T-cell (primary cell): ENCODE measurements at regions not wholly inside any gene's neighbourhood (a gene's known extent, or its start where the extent isn't known, plus 50 kb on each side); places are given as distances from the start of the nearest gene placed in this dataset.

Source experiments
- ATAC-seq, 4 experiments: fragments of 200-7000 bp in 3 of 4; fragments of 150-1000 bp in 1 of 4; cut with Tn5 transposase; replicated peaks in 1 of 4; 1 replicate in 3 of 4; 2 replicates in 1 of 4; pipeline ENCODE4 v1.10.0; 2021; ENCODE audit warnings: moderate library complexity in 3 of 4, mild to moderate bottlenecking in 2 of 4, moderate number of reproducible peaks in 1 of 4
- CTCF ChIA-PET, 2 donors: fragments of 300-600 bp; sonication (Branson Sonifier 250); formaldehyde crosslinking; loops; one replicate each; lab custom pipeline; 2022; ENCODE audit warnings: antibody characterized with exemption in 2 of 2; lab: Charles Lee
- POLR2A ChIA-PET, 2 donors: fragments of 300-600 bp; sonication (Branson Sonifier 250); formaldehyde crosslinking; loops; one replicate each; lab custom pipeline; 2022; ENCODE audit warnings: antibody characterized with exemption in 2 of 2; lab: Charles Lee
- DNase-seq, 35 experiments: peaks; one replicate each; pipeline versions ENCODE4 v3.0.0 to v3.0.0-alpha.2; 2013 to 2023
- H3K27ac ChIP-seq: one replicate; pipeline ENCODE4 v1.5.1; 2013; ENCODE audit warnings: low read length
- H3K27me3 ChIP-seq, 2 experiments: replicated peaks in 1 of 2; 1 replicate in 1 of 2; 2 replicates in 1 of 2; pipeline versions ENCODE4 v1.6.1 to v1.7.0; 2013; ENCODE audit warnings: low read length in 1 of 2, mixed read lengths in 1 of 2; ENCODE audit not compliant: control insufficient read depth in 2 of 2, insufficient read depth in 2 of 2; ENCODE audit errors: extremely low read depth in 1 of 2
- H3K36me3 ChIP-seq, 2 donors: 1 replicate in 1 of 2; 2 replicates in 1 of 2; pipeline versions ENCODE4 v1.6.1 to v1.7.0; 2013; ENCODE audit warnings: low read length in 1 of 2; ENCODE audit not compliant: control insufficient read depth in 2 of 2, insufficient read depth in 1 of 2; ENCODE audit errors: extremely low read depth in 1 of 2
- H3K4me1 ChIP-seq, 2 experiments: 1 replicate in 1 of 2; 2 replicates in 1 of 2; pipeline versions ENCODE4 v1.6.1 to v1.7.0; 2013; ENCODE audit warnings: low read length in 2 of 2, mixed read lengths in 1 of 2; ENCODE audit not compliant: insufficient read depth in 2 of 2, control insufficient read depth in 1 of 2; ENCODE audit errors: extremely low read depth in 1 of 2
- H3K4me3 ChIP-seq, 2 donors: 1 replicate in 1 of 2; 2 replicates in 1 of 2; pipeline versions ENCODE4 v1.5.1 to v1.7.0; 2013; ENCODE audit warnings: mild to moderate bottlenecking in 2 of 2, low read length in 1 of 2, moderate library complexity in 1 of 2; ENCODE audit not compliant: control insufficient read depth in 1 of 2; ENCODE audit errors: extremely low read depth in 1 of 2
- H3K9me3 ChIP-seq: 2 replicates; pipeline ENCODE4 v1.7.0; 2013
- H3K27ac Mint-ChIP-seq, 2 donors: one replicate each; pipeline ENCODE4 v1.8.0; 2020 to 2021; ENCODE audit warnings: mild to moderate bottlenecking in 2 of 2, mixed read lengths in 2 of 2
- H3K27me3 Mint-ChIP-seq, 2 donors: one replicate each; pipeline ENCODE4 v1.8.0; 2021 to 2022; ENCODE audit warnings: mixed read lengths in 2 of 2
- H3K36me3 Mint-ChIP-seq: one replicate; pipeline ENCODE4 v1.8.0; 2021; ENCODE audit warnings: mixed read lengths
- H3K4me1 Mint-ChIP-seq, 3 donors: one replicate each; pipeline ENCODE4 v1.8.0; 2020 to 2022; ENCODE audit warnings: mixed read lengths in 3 of 3, mild to moderate bottlenecking in 1 of 3
- H3K4me3 Mint-ChIP-seq, 3 donors: one replicate each; pipeline ENCODE4 v1.8.0; 2020 to 2022; ENCODE audit warnings: mild to moderate bottlenecking in 3 of 3, mixed read lengths in 3 of 3, moderate library complexity in 3 of 3
- H3K9me3 Mint-ChIP-seq, 3 donors: one replicate each; pipeline ENCODE4 v1.8.0; 2020 to 2022; ENCODE audit warnings: mixed read lengths in 3 of 3
- whole genome bisulfite sequencing: methylation state at CpG from one replicate; pipeline ENCODE4 v1.1.5; 2013; ENCODE audit warnings: missing lambda C conversion rate; ENCODE audit not compliant: insufficient coverage; 5-methylcytosine and 5-hydroxymethylcytosine counted together

DNA sequence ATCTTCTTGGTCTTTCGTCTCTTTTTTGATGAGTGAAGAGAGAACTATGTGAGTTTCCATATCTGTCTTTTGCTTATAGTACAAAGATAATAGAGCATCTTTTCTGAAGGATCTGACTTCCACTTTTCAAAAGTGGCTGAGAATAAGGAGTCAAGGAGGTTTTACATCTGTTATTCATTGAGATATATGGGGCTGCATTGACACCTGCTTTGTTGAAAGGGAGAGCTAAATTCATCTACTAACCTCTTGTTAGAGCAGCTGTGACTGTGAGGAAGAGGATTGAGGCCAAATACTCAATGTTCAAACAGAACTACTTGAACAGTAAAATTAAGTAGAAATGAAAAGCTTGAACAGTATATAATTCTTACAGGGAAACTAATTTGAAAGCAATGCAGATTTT is 130.2 kb upstream of the ATP2B1 start:
- peaks cover 0 to 10% (median 8%) of the 10 kb centered on the region in 3 donors for H3K4me1 Mint-ChIP-seq
- ATAC-seq = no peak
- Histone ChIP-seq H3K27me3 (no peaks in the 10 kb centered on the region), H3K4me1 (peaks cover 0 to 8% of the 10 kb centered on the region in 2 experiments), H3K27ac (no peak overlapping the region), H3K9me3 (no peaks in the 10 kb centered on the region), H3K4me3 (no peak overlapping the region), H3K36me3 (no peaks in the 10 kb centered on the region)
- H3K27ac Mint-ChIP-seq = no peak overlapping the region
- H3K4me3 Mint-ChIP-seq = no peak overlapping the region
- DNase-seq = no peak
- no peaks in the 10 kb centered on the region for H3K9me3 Mint-ChIP-seq
- H3K27me3 Mint-ChIP-seq = no peaks in the 10 kb centered on the region
- H3K36me3 Mint-ChIP-seq = no peaks in the 10 kb centered on the region
- ChIA-PET POLR2A (interaction anchor here in 1 of 2 donors (0.7 to 1.5 kb wide), 2 partner anchors 25 to 1800 kb away, joined by 3 to 4 read pairs; no protein-coding TSS in a partner anchor), CTCF (interaction anchor here in 1 of 2 donors (0.5 kb wide), 1 partner anchor 167 kb away, joined by 3 read pairs; no protein-coding TSS in a partner anchor)
- WGBS = no CpG with 5 or more reads among the region's 1 CpG

DNA sequence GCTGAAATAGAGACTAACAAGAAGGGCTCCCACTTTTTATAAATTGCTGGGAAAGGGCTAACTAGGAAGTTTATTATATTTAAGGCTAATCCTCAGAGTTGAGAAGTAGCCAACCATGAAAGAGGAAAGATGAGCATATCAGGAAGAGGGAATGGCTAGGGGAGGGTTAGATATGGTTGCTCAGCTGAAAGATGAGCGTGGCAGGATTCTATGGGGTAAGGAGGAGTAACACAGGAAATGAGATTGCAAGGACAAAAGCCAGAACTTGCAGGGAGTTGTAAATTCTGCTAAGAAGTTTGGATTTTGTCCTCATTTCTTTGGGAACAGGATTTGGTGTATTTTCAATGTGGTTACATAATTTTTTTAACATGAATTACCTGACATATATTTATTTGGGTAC is 127.4 kb upstream of the ATP2B1 start:
- Mint-ChIP-seq H3K27me3 (no peaks in the 10 kb centered on the region), H3K9me3 (no peaks in the 10 kb centered on the region), H3K4me1 (peaks cover 0 to 10% (median 8%) of the 10 kb centered on the region in 3 donors), H3K27ac (no peak overlapping the region), H3K36me3 (no peaks in the 10 kb centered on the region), H3K4me3 (no peak overlapping the region)
- H3K4me1 ChIP-seq = peaks cover 0 to 8% of the 10 kb centered on the region in 2 experiments
- POLR2A ChIA-PET = no interaction called here
- DNase-seq (no peak), ATAC-seq (no peak)
- no peaks in the 10 kb centered on the region for H3K27me3 ChIP-seq
- H3K36me3 ChIP-seq = no peaks in the 10 kb centered on the region
- H3K9me3 ChIP-seq = no peaks in the 10 kb centered on the region
- CTCF ChIA-PET = no interaction called here
- no peak overlapping the region for H3K27ac ChIP-seq
- no peak overlapping the region for H3K4me3 ChIP-seq
- 100% methylated on average over 1 of the region's 1 CpG for WGBS

DNA sequence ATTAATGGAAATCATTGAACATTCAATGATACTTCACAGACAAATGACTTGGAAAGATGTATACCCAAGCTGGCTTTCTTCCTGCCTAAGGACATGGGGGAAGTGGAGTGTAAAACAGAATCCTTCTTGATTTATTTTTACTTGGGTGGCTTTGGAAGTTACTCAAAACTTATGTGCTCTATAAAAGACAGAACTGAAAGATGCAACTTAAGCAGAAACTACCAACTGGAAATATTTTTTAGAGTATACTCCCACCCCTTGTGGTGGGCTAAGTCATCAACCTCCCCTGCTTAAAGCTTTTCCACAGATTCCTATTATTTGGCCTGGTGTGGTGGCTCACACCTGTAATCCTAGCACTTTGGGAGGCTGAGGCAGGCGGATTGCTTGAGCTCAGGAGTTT is 126.0 kb upstream of the ATP2B1 start:
- Mint-ChIP-seq H3K27me3 (no peaks in the 10 kb centered on the region), H3K4me3 (no peak overlapping the region), H3K9me3 (no peaks in the 10 kb centered on the region), H3K4me1 (peaks cover 0 to 9% (median 8%) of the 10 kb centered on the region in 3 donors), H3K27ac (no peak overlapping the region), H3K36me3 (no peaks in the 10 kb centered on the region)
- ChIA-PET POLR2A (interaction anchor here in 1 of 2 donors (0.6 kb wide), 1 partner anchor 17 kb away, joined by 3 read pairs; no protein-coding TSS in a partner anchor), CTCF (interaction anchor here (0.7 to 1.0 kb wide), 2 partner anchors 19 to 1023 kb away, joined by 3 to 4 read pairs; no protein-coding TSS in a partner anchor)
- H3K27ac ChIP-seq = no peak overlapping the region
- peaks cover 0 to 8% of the 10 kb centered on the region in 2 experiments for H3K4me1 ChIP-seq
- no peak overlapping the region for H3K4me3 ChIP-seq
- 89% methylated on average over 1 of the region's 1 CpG for WGBS
- DNase-seq = no peak
- ATAC-seq = no peak
- no peaks in the 10 kb centered on the region for H3K27me3 ChIP-seq
- no peaks in the 10 kb centered on the region for H3K36me3 ChIP-seq
- H3K9me3 ChIP-seq = no peaks in the 10 kb centered on the region

DNA sequence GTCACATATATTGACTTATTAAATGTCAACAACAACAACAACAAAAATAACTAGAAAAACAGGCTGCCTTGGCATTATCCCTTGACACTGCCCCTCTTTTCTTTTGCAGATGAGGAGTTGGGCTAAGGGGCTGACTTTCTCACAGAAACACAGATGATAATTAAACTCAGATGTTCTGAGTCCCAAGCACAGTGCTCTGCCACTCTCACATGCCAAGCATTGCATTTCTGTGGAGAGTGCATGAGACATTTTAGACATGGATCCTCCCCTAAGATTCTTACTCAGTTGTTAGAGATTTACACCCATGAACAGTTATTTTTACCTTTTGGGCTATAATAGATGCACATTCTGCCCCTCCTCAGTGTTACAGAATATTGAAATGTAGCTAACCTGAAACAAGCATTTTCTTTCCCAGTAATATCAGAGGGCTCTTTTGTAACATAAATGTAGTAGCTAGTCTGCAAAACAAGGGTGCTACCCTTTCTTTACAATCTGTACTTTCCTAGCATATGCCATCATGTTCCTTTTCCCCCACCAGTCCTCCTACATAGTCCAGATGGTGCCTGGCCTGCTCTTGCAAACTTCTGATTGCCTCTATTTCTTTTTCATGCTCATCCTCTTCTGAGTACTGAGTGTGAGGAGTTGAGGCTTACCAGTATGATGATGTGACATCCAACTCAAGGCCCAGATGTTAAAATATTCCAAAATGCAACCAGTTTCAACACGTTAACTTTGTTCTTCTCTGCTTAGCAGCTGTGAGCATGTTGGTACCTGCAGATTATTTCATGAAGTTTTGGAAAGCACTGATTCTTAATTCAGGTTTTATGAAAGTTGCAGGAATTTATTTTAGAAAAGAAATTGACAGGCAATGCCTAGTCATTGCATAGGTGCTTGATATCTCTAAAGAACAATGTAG is 125.0 kb upstream of the ATP2B1 start:
- no peak overlapping the region for H3K27ac Mint-ChIP-seq
- peaks cover 4% of the 10 kb centered on the region for H3K36me3 Mint-ChIP-seq
- no peaks in the 10 kb centered on the region for H3K4me1 ChIP-seq
- no peak overlapping the region for H3K4me3 ChIP-seq
- ChIA-PET POLR2A (interaction anchor here in 1 of 2 donors (0.5 to 0.6 kb wide), 2 partner anchors 13 to 136 kb away, joined by 3 to 4 read pairs; no protein-coding TSS in a partner anchor), CTCF (no interaction called here)
- no peaks in the 10 kb centered on the region for H3K36me3 ChIP-seq
- no peaks in the 10 kb centered on the region for H3K9me3 ChIP-seq
- no peaks in the 10 kb centered on the region for H3K4me1 Mint-ChIP-seq
- DNase-seq = no peak
- H3K27me3 ChIP-seq = no peaks in the 10 kb centered on the region
- H3K27ac ChIP-seq = no peak overlapping the region
- H3K27me3 Mint-ChIP-seq = no peaks in the 10 kb centered on the region
- no peaks in the 10 kb centered on the region for H3K9me3 Mint-ChIP-seq
- WGBS = 100% methylated on average over 1 of the region's 1 CpG
- no peak overlapping the region for H3K4me3 Mint-ChIP-seq
- no peak for ATAC-seq

DNA sequence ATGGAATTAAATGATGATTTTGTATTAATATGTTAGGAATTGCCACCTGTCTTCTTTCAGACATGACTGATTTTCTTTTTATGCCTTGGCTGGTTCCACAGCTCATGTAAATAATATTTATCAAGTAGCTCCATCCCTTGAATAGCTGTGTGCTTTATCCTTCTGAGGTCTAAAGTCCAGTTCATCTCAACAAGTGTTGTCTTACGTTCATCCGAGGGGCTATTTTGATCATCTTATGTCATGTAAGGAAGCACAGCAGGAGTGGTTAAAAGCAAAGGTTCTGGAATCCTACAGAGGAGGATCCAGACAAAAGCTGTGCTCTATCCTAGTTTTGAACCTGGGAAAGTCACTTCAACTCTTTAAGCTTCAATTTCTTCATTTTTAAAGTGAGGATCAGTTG is 123.7 kb upstream of the ATP2B1 start:
- Mint-ChIP-seq H3K4me1 (no peaks in the 10 kb centered on the region), H3K27ac (no peak overlapping the region), H3K36me3 (peaks cover 4% of the 10 kb centered on the region), H3K9me3 (no peaks in the 10 kb centered on the region), H3K4me3 (no peak overlapping the region), H3K27me3 (no peaks in the 10 kb centered on the region)
- Histone ChIP-seq H3K4me3 (no peak overlapping the region), H3K27ac (no peak overlapping the region), H3K9me3 (no peaks in the 10 kb centered on the region), H3K27me3 (no peaks in the 10 kb centered on the region), H3K4me1 (no peaks in the 10 kb centered on the region), H3K36me3 (no peaks in the 10 kb centered on the region)
- no CpG with 5 or more reads among the region's 2 CpGs for WGBS
- DNase-seq (no peak), ATAC-seq (no peak)
- POLR2A ChIA-PET = no interaction called here
- CTCF ChIA-PET = no interaction called here

DNA sequence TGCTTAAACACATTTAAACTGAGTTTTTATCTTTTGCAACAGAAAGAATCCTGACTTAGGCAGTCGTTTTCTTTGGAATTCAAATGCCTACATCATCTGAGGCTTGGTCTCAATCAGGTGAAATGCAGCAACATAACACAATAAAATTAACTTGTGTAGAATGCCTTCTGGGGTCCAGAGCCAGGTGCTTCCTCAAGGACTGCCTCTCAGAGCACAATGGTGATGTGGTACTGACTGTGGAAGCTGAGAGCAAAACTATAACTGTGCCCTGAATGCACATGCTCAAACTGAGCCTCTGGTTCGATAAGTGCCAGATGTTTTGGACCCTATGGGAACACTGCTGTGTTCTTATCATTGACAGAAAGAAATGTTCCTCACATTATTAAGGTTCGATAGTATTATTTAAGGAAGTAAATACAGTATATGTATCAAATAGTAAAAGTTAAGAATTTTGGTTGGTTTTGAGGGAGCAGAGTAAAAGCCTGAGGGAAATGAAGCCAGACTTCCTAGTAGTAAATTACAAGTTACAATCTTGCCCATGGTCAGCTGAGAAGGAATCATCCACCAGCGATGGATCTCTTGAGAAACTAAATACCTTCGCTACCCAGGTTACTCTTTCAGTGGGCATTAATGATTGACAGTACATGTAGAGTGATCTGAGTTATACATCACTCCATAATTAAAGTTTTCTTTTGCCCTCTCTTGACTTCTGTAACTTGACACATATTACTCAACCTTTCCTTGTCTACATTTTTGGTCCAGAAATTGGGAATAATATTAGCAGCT is 122.9 kb upstream of the ATP2B1 start:
- Mint-ChIP-seq H3K36me3 (peaks cover 4% of the 10 kb centered on the region), H3K27me3 (no peaks in the 10 kb centered on the region), H3K4me3 (no peak overlapping the region), H3K27ac (no peak overlapping the region), H3K4me1 (peaks cover under 1 to 3% (median 2%) of the 10 kb centered on the region in 3 donors), H3K9me3 (no peaks in the 10 kb centered on the region)
- WGBS = 20% methylated on average over 1 of the region's 5 CpGs
- ChIA-PET POLR2A (no interaction called here), CTCF (no interaction called here)
- ATAC-seq (no peak), DNase-seq (no peak)
- no peaks in the 10 kb centered on the region for H3K4me1 ChIP-seq
- H3K36me3 ChIP-seq = no peaks in the 10 kb centered on the region
- H3K27ac ChIP-seq = no peak overlapping the region
- H3K9me3 ChIP-seq = no peaks in the 10 kb centered on the region
- no peak overlapping the region for H3K4me3 ChIP-seq
- H3K27me3 ChIP-seq = no peaks in the 10 kb centered on the region
